ENCODE measurements at regions not wholly inside any gene's neighbourhood (a gene's known extent, or its start where the extent isn't known, plus 50 kb on each side); places are given as distances from the start of the nearest gene placed in this dataset.
"Not testable (repeated sequence)": the region's sequence is repeated elsewhere in the genome, so short reads cannot be mapped to it uniquely, and the experiment has no call there.

DNA sequence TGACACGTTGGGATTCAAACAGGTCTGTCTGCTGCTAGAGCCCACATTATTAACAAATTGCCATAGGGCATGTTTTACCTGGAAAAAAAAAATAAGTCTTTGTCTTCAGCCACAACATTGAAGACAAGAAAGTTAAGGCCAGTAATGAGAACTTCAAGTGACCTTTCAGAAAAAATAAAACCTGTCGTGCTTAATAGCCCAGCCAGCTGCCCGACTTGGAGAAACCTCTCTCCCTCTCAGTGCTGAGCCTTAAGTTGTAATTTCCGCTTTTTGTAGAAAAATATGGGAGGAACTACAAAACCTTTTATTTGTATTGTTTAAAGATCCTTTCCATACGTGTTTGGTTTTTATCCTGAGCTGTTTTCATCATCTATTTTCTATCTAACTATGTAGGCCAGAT is 454.3 kb upstream of the SLITRK6 start:
- not testable (repeated sequence) for DNase-seq (ENCODE audit: low spot score)

DNA sequence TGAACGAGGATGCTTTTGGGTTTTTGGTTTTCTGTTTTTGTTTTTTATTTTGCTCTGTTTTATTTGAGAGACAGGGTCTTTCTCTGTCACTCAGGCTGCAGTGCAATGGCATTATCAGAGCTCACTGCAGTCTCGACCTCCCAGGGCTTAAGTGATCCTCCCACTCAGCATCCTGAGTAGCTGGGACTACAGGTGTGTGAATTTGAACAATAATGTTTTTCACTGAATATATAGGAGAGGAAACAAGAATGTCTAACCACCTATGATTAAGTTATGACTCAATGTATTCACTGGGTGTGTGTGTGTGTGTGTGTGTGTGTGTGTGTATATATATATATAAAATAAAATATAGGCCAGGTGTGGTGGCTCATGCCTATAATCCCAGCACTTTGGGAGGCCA is 456.6 kb upstream of the SLITRK6 start:
- not testable (repeated sequence) for DNase-seq (ENCODE audit: low spot score)

DNA sequence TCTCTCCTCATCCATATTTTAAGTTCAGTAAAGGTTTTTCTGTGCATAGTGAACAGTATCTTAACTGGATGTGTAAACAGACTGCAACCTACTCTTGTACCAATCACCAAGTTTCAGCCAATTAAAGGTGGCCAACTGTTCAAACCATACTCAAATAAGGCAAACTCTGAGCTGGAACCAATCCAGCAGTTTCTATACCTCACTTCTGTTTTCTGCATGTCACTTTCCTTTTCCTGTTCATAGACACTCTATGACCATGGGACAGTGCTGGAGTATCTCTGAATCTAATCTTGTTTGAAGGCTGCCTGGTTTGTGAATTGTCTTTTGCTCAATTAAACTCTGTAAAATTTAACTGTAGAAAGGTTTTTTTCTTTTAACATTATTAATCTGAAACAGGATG is 470.3 kb upstream of the SLITRK6 start:
- no peak for DNase-seq (ENCODE audit: low spot score)

DNA sequence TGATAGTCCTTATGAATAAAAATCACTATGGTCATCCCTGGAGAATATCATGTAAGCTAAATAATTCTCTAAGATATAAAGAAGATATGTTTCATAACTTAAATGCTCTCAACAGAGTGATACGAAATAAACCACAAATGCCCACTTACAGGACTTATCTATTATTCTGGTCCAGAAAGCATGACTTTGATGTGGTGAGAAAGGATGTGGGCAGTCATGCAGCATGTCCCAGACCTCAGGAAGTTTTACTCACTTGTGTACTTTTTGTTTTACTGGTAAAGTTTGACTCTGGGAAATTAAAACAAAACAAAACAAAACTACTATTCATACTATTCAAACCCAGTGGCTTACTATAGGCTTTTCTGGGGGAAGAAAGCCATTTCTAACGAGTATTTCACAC is 483.2 kb upstream of the SLITRK6 start:
- DNase-seq (ENCODE audit: low spot score): no peak

- no peak for DNase-seq (ENCODE audit: low spot score)
Observed at GRCh38 chr13:86283031-86283430, 483.8 kb upstream of the SLITRK6 start.

- no peak for DNase-seq (ENCODE audit: low spot score)
Observed at GRCh38 chr13:86298725-86299124, 499.5 kb upstream of the SLITRK6 start.

- no peak for DNase-seq (ENCODE audit: low spot score)
Observed at GRCh38 chr13:86299128-86299527, 499.9 kb upstream of the SLITRK6 start.

- DNase-seq (ENCODE audit: low spot score): no peak
Observed at GRCh38 chr13:86309881-86310280, 510.7 kb upstream of the SLITRK6 start.

DNA sequence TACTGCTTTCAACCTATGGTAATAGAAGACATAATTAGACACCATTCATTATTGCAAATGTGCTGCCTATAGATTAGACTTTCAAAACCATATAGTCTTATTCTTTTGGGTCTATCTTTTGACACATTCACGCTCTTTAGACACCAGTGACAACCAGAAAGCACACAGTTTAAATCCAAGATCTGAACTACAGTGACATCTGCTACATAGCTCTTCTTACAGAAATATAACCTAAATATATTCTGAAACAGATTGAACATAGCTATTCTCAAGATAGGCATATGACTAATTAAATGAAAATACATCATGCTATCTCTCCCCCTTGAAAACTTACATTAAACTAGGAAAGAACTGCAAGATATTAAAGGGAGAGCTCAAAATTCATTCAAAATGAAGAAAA is 514.2 kb upstream of the SLITRK6 start:
- no peak for DNase-seq (ENCODE audit: low spot score)

DNA sequence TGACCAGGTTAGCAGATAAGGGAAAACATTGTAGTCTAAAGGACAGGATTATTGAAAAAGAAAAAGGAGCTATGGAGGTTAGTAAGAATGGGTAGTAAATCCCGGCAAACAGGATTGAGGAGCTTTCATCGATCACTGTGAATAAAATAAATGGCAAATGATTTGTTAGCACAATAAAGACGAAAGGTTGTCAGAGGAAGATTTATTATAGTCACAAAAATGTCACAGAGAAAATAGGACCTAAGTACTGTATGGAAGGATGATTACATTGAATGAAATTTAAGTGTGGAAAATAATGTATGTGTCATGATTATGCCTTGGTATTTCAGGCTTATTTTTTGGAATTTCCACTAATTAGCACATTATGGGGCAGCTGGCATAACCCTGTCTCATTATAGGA is 519.2 kb upstream of the SLITRK6 start:
- DNase-seq (ENCODE audit: low spot score): no peak

- DNase-seq (ENCODE audit: low spot score): no peak
Observed at GRCh38 chr13:86324191-86324590, 525.0 kb upstream of the SLITRK6 start.

- DNase-seq (ENCODE audit: low spot score): no peak
Observed at GRCh38 chr13:86355301-86355700, 556.1 kb upstream of the SLITRK6 start.

DNA sequence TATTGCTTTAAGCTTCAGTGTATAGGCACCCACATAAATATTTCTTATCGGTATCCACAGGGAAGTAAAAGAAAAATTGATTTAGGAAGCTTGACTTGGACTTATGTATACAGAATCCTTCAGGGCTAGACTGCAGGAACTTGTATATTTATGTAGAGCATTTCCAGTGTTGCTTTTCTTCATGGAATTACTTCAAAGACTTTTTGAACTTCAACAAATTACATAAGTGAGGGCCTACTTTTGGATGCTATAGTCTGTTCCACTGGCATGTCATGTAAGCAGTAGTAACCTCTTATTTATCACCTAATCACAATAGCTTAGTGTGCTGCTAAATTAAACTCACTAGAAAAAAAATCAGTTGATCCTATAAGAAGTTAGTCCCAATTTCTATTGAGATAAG is 557.9 kb upstream of the SLITRK6 start:
- no peak for DNase-seq (ENCODE audit: low spot score)

DNA sequence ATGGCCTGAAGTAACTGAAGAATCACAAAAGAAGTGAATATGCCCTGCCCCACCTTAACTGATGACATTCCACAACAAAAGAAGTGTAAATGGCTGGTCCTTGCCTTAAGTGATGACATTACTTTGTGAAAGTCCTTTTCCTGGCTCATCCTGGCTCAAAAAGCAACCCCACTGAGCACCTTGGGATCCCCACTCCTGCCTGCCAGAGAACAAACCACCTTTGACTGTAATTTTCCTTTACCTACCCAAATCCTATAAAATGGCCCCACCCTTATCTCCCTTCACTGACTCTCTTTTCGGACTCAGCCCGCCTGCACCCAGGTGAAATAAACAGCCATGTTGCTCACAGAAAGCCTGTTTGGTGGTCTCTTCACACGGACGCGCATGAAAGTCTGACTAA is 564.5 kb upstream of the SLITRK6 start:
- DNase-seq (ENCODE audit: low spot score): not testable (repeated sequence)

- no peak for DNase-seq (ENCODE audit: low spot score)
Observed at GRCh38 chr13:86368924-86369323, 569.7 kb upstream of the SLITRK6 start.

DNA sequence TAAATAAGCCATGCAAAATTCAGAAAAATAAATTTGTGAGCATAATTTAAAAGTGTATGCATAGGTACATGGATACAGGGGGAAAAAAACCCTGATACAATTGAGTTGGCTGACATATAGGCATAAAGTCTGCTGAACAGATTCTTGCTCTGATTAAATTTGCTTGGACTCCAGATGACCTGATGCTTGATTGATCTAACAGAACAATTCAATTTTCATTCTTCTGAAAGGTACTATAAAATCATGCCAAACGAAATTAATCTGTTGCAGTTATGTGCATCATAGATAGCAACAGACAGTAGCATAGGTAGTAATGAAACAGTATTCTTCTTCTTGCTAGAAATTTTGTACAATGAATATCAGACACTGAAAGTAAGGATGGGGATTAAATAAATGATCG is 578.2 kb upstream of the SLITRK6 start:
- no peak for DNase-seq (ENCODE audit: low spot score)

GRCh38 chr13:86378628-86379027 is 579.4 kb upstream of the SLITRK6 start:
- no peak for DNase-seq (ENCODE audit: low spot score)

- no peak for DNase-seq (ENCODE audit: low spot score)
Observed at GRCh38 chr13:86383151-86383550, 583.9 kb upstream of the SLITRK6 start.

- DNase-seq (ENCODE audit: low spot score): no peak
Observed at GRCh38 chr13:86383561-86383960, 584.3 kb upstream of the SLITRK6 start.

GRCh38 chr13:86397635-86398034 is 598.4 kb upstream of the SLITRK6 start:
- DNase-seq (ENCODE audit: low spot score): no peak

GRCh38 chr13:86399572-86399971 is 600.4 kb upstream of the SLITRK6 start:
- no peak for DNase-seq (ENCODE audit: low spot score)

DNA sequence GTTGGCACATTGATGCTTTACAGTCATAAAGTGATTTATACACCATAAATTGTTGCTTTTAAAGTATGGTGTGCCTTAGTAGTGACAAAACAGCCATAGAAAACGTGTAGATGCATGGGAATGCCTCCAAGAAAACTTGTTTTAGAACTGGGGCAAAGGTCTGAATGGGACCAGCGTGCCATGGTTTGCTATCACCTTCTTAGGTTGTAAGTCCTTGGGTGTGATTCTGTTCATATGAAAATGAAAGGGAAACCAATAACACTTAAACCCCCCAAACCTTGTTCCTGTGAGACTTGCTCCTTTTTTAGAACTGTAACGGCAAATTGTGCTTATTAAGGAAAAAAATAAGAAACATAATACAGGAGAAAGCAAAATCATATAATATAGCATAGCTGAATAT is 603.3 kb upstream of the SLITRK6 start:
- no peak for DNase-seq (ENCODE audit: low spot score)

GRCh38 chr13:86403181-86403580 is 604.0 kb upstream of the SLITRK6 start:
- DNase-seq (ENCODE audit: low spot score): no peak

DNA sequence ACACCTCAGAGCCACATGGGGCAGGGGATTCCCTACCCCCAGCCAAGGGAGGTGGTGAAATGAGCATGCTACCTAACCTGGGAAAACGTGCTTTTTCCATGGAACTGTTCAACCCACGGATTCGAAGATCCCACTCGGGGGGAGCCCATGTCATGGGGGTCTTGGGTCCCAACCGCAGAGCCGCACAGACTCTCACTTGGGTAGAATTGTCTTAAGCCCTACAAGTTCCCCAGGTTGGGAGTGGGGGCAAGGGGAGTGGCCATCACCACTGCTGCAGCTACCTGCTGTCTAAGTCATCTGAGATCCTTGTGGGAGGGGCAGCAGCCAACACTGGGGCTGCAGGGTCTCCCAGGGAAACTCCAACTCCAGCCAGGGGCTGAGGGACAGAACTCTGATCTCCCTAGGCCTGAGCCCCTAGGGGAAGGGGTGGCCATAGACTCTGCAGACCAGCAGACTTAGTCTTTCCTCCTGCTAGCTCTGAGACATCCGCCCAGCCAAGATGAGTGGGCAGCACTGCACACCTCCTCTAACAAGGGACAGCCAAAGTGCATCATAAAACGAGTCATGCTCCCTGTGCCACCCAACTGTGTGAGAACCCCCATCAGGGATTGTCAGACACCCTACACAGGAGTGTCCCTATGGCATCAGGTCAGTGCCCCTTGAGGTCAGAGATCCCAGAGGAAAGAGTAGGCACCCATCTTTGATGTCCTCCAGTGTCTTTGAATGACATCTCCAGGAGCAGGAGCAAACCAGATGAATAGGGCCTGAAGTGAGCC is 610.4 kb upstream of the SLITRK6 start:
- DNase-seq (ENCODE audit: low spot score): no peak

Data from AG08395 (cell line).